GM12872 (cell line): ENCODE measurements at regions not wholly inside any gene's neighbourhood (a gene's known extent, or its start where the extent isn't known, plus 50 kb on each side); places are given as distances from the start of the nearest gene placed in this dataset.

ENCODE experiments used
- TF ChIP-seq, protein P1 (sequence below): IDR thresholded peaks from 3 replicates; pipeline ENCODE4 v1.5.1; 2011; ENCODE audit warnings: low read depth, mild to moderate bottlenecking, low read length, moderate library complexity; ENCODE audit not compliant: insufficient read depth

DNA sequence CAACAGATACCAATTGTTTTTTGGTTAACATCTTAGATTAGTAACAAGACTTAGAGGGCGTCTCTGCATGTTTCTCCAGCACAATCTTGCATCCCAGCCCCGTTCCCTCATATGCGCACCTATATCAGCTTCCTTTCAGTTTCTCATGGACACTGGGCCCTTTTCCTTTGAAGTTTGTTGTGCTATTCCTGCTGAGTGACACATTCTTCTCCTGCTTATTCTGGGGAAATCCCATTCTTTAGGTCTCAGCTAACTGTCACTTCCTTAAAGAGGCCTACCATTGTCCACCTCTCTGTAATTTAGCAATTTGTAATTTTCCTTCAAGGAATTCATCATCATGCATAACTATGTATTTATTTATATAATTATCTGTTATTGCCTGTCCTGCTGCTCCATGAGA is 110.3 kb upstream of the STEAP1B start:
- TF ChIP-seq, protein P1, sequence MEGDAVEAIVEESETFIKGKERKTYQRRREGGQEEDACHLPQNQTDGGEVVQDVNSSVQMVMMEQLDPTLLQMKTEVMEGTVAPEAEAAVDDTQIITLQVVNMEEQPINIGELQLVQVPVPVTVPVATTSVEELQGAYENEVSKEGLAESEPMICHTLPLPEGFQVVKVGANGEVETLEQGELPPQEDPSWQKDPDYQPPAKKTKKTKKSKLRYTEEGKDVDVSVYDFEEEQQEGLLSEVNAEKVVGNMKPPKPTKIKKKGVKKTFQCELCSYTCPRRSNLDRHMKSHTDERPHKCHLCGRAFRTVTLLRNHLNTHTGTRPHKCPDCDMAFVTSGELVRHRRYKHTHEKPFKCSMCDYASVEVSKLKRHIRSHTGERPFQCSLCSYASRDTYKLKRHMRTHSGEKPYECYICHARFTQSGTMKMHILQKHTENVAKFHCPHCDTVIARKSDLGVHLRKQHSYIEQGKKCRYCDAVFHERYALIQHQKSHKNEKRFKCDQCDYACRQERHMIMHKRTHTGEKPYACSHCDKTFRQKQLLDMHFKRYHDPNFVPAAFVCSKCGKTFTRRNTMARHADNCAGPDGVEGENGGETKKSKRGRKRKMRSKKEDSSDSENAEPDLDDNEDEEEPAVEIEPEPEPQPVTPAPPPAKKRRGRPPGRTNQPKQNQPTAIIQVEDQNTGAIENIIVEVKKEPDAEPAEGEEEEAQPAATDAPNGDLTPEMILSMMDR = no peak

DNA sequence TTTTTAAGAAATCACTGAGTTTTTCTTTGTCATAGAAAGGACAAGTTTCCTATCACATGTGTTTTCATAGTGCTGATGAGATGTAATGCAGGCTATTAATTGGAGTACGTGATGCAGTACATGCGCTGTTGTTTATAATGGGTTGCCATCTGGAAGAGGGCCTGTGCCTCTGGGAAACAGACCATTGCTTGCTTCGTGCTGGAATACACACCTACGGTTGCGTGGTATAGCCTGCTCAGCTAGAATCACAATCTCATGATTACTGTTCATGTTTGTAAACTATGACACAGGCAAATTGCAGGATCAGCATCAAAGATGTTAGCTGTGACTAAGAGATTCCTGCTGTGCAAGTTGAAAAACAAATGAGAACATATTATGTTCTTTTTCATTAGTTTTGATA is 107.2 kb upstream of the STEAP1B start:
- TF ChIP-seq, protein P1 = no peak

DNA sequence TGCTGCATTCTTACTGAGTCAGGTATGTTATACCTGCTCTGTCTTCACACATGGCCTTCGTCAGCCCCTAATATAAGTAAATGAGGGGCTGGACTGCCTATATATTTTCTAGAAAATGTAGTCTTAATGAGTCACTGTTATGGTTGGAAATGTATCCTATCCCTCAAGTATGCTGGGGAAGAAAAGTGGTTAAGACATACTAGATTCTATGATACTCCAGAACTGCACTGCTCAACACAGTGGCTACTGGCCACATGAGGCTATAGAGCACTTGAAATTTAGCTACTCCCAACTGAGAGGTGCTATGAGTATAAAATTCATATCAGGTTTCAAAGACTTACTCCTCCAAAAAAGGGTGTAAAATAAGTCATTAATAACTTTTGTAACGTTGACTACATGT is 104.3 kb upstream of the STEAP1B start:
- TF ChIP-seq, protein P1 = no peak

DNA sequence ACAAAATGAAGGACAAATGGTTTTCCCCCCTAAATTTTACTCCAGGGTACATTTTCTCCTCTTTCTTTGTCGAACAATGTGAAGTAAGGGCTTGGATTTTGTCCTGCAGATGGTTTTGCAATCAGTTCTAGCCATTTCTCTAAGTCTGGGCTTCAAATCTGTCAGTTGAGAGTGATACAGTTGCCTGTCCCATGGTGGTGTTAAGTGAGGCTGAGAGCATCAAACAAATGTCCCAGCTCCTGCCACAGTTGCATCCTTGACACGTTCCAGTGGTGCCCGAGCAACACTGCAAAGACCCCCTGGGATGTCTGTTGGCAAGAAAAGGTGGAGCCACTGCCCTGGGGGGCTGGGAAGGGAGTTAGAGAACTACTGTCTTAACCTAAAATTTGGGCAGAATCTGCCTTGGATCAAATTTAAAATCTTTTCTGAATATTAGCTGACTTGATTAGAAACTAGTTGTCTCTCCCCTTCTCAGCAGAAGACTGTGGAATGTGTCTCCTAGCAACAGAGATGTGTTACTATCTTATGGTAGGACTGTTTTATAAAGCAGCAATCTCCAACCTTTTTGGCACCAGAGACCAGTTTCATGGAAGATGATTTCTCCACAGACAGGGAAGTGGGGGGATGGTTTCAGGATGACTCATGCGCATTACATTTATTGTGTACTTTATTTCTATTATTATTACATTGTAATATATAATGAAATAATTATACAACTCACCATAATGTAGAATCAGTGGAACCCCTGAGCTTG is 102.0 kb upstream of the STEAP1B start:
- TF ChIP-seq, protein P1 = no peak

DNA sequence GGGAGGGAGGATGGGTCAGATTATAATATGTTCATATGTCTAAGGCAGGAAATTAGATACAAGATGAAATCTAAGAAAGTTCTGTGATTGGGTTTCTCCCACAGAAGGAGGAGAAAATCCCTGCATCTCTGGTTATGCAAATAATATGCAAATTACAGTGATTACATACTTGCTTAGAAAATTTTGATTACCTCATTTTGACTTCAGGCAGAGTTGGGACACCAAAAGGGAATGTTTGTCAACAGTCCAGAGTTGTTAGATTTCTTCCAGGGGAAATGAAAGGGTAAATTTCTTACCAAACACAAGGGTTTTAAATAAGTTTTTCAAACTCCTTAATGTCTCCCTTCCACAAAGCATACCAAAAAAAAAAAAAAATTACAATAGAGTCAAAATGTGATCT is 101.4 kb upstream of the STEAP1B start:
- TF ChIP-seq, protein P1 = no peak

DNA sequence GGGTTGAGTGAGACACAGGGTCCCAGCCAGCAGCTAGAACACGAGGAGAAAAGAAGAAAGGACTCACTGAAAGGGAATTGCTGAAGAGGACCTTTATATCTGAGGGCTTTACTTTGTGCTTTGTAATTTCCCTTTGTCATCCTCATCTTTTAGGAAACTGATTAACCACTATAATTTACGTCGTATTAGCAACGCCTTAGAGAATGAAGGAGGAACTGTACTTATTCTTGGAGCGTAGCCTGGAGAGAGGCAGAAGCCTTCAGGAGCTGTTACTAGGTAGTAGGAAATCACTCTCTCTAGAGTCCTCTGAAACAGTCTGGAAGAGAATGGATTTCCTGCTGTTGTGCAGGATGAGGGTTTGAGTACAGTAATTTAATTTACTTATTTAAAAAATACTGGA is 101.0 kb upstream of the STEAP1B start:
- TF ChIP-seq, protein P1 = no peak

DNA sequence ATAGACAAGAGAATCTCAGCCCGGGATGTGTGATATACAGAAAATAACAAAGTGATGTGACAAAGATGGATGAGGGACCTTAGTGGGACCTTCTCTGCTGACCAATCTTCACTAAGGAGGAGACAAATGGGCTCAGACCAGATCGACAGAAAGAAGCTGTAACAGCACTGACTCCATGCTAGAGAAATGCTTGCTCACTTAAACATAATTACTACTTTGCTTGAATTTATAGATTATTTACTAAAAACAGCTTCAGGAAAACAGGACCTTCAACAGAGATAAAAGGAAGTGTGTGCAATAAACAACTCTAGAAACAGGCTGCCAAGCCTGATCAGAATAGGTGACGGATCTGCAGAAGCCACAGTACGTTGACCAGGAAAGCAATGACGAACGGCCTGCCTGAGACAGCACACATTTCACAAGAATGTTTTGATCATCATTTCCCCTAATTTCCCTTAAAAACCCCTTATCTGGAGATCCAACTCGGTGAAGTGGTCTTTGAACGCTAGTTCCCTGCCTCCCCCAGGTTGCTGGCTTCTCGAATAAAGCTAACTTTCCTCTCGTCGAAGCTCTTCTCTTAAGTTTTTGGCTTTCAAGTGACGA is 98.4 kb upstream of the STEAP1B start:
- TF ChIP-seq, protein P1 = no peak
